Ishikawa (cell line): ENCODE measurements at regions not wholly inside any gene's neighbourhood (a gene's known extent, or its start where the extent isn't known, plus 50 kb on each side); places are given as distances from the start of the nearest gene placed in this dataset.

Experiments
- CEBPB ChIP-seq: IDR thresholded peaks from 2 replicates; pipeline ENCODE4 v1.6.1; 2012
- CREB1 ChIP-seq: IDR thresholded peaks from 2 replicates; pipeline ENCODE4 v1.6.1; 2012; ENCODE audit warnings: low read depth
- EGR1 ChIP-seq: IDR thresholded peaks from 2 replicates; pipeline ENCODE4 v1.6.1; 2012
- EP300 ChIP-seq: IDR thresholded peaks from 2 replicates; pipeline ENCODE4 v1.6.1; 2012; ENCODE audit warnings: borderline replicate concordance
- FOXM1 ChIP-seq: IDR thresholded peaks from 2 replicates; pipeline ENCODE4 v1.6.1; 2012; ENCODE audit warnings: low read depth, borderline replicate concordance
- NFIC ChIP-seq: IDR thresholded peaks from 2 replicates; pipeline ENCODE4 v1.6.1; 2012
- RAD21 ChIP-seq: IDR thresholded peaks from 2 replicates; pipeline ENCODE4 v1.6.1; 2012; ENCODE audit warnings: low read depth
- REST ChIP-seq: IDR thresholded peaks from 2 replicates; pipeline ENCODE4 v1.6.1; 2012; ENCODE audit warnings: low read depth, mild to moderate bottlenecking
- TCF12 ChIP-seq: IDR thresholded peaks from 2 replicates; pipeline ENCODE4 v1.6.1; 2012; ENCODE audit warnings: low read depth
- USF1 ChIP-seq: IDR thresholded peaks from 2 replicates; pipeline ENCODE4 v1.6.1; 2012
- ZBTB7A ChIP-seq: IDR thresholded peaks from 2 replicates; pipeline ENCODE4 v1.6.1; 2012; ENCODE audit warnings: low read depth
- TF ChIP-seq, protein P1 (sequence below): IDR thresholded peaks from 2 replicates; pipeline ENCODE4 v1.6.1; 2012

- no peak for TF ChIP-seq EP300
- TF ChIP-seq CEBPB: no peak
- TF ChIP-seq, protein P1, sequence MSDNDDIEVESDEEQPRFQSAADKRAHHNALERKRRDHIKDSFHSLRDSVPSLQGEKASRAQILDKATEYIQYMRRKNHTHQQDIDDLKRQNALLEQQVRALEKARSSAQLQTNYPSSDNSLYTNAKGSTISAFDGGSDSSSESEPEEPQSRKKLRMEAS: no peak
- TF ChIP-seq FOXM1: no peak
- no peak for TF ChIP-seq TCF12
- no peak for TF ChIP-seq NFIC
- TF ChIP-seq EGR1: no peak
- TF ChIP-seq CREB1: no peak
- no peak for TF ChIP-seq ZBTB7A
- no peak for TF ChIP-seq RAD21
- no peak for TF ChIP-seq REST
- no peak for TF ChIP-seq USF1
Observed at GRCh38 chr13:89057274-89057673, 1386.1 kb downstream of the SLITRK5 start.
